Esophagus muscularis mucosa (tissue), 4 donors: ENCODE measurements at regions not wholly inside any gene's neighbourhood (a gene's known extent, or its start where the extent isn't known, plus 50 kb on each side); places are given as distances from the start of the nearest gene placed in this dataset.
"Not testable (repeated sequence)": the region's sequence is repeated elsewhere in the genome, so short reads cannot be mapped to it uniquely, and the experiment has no call there.

Experiments used
- DNase-seq: peaks from one replicate; pipeline ENCODE4 v3.0.0-alpha.2; 2017; ENCODE audit errors: extremely low spot score
- H3K27ac ChIP-seq, 4 donors: fragments of 200-600 bp; sonication (generic); replicated peaks in 1 of 4; 1 replicate in 3 of 4; 2 replicates in 1 of 4; pipeline ENCODE4 v1.5.1; 2016 to 2019; ENCODE audit warnings: mild to moderate bottlenecking in 1 of 4
- H3K27me3 ChIP-seq, 4 donors: fragments of 200-600 bp; sonication (generic); one replicate each; pipeline versions ENCODE4 v1.5.1 to v1.6.0; 2016 to 2019
- H3K36me3 ChIP-seq, 4 donors: fragments of 200-600 bp; sonication (generic); one replicate each; pipeline ENCODE4 v1.5.1; 2016 to 2019
- H3K4me1 ChIP-seq, 4 donors: fragments of 200-600 bp; sonication (generic); one replicate each; pipeline ENCODE4 v1.5.1; 2016 to 2019
- H3K4me3 ChIP-seq, 4 donors: fragments of 200-600 bp; sonication (generic); 1 replicate in 2 of 4; 2 replicates in 2 of 4; pipeline ENCODE4 v1.5.1; 2016 to 2019; ENCODE audit warnings: mild to moderate bottlenecking in 4 of 4, moderate library complexity in 1 of 4
- H3K9me3 ChIP-seq, 4 donors: fragments of 200-600 bp; sonication (generic); 1 replicate in 3 of 4; 2 replicates in 1 of 4; pipeline ENCODE4 v1.5.1; 2016 to 2019
- CTCF ChIP-seq, 3 experiments: fragments of 200-600 bp in 2 of 3; fragments of 450-650 bp in 1 of 3; sonication (generic) in 2 of 3; IDR thresholded peaks; one replicate each; pipeline ENCODE4 v1.5.1; 2017 to 2019; ENCODE audit warnings: antibody characterized with exemption in 3 of 3, mild to moderate bottlenecking in 2 of 3, moderate library complexity in 1 of 3
- EP300 ChIP-seq: sonication (generic); formaldehyde crosslinking; IDR thresholded peaks from one replicate; pipeline ENCODE4 v1.6.1; 2017; ENCODE audit warnings: antibody characterized with exemption
- POLR2A ChIP-seq: fragments of 450-650 bp; IDR thresholded peaks from one replicate; pipeline ENCODE4 v1.6.1; 2017; ENCODE audit warnings: antibody characterized with exemption, moderate library complexity, mild to moderate bottlenecking, low read depth
- POLR2AphosphoS5 ChIP-seq, 2 donors: sonication (generic); formaldehyde crosslinking; IDR thresholded peaks; one replicate each; pipeline ENCODE4 v1.6.1; 2017; ENCODE audit warnings: antibody characterized with exemption in 2 of 2
- WGBS: methylation state at CpG from one replicate; pipeline ENCODE4 v1.1.5; 2018; 5-methylcytosine and 5-hydroxymethylcytosine counted together
- intact Hi-C: fragments of 100-400 bp; cut with DNase I; formaldehyde crosslinking; loops from one replicate; pipeline ENCODE4 v1.15.1; 2023

DNA sequence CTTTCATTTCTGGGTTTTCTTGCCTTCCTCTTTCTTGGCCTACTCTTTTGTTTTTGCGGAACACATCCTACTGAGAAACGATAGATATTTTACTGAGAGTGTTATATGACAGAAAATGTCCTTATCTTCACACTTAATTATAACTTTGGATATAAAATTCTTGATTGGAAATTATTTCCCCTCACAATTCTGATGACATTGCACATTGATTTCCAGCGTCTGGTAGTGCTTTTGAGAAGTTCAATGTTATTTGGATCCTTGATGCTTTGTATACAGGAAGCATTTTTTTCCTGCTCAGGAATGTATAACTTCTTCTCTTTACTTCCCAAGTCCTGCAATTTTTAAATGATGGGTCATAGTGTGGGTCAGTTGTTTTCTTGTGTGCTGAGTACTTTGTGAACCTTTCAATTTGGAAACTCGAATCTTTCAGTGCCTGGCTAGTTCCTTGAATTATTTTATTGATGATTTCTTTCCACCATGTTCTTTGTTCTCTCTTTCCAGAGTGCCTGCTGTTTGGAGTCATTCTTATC lies 183.9 kb downstream of the PDCD6IP start:
- no peak overlapping the region for H3K27ac ChIP-seq
- intact Hi-C loops = loop anchor here (5.0 kb wide), 1 partner anchor 700 kb away; no protein-coding TSS in a partner anchor
- no peaks in the 10 kb centered on the region for H3K4me1 ChIP-seq
- no peaks in the 10 kb centered on the region for H3K36me3 ChIP-seq
- no peak for TF ChIP-seq EP300
- TF ChIP-seq POLR2A = no peak
- TF ChIP-seq CTCF (IDR thresholded peaks at IDR 0.05) = no peak
- no peak for TF ChIP-seq POLR2AphosphoS5 (IDR thresholded peaks at IDR 0.05)
- H3K4me3 ChIP-seq = no peak overlapping the region
- H3K27me3 ChIP-seq = no peaks in the 10 kb centered on the region
- WGBS = 85% methylated on average over 4 of the region's 4 CpGs
- no peak for DNase-seq
- no peaks in the 10 kb centered on the region for H3K9me3 ChIP-seq

DNA sequence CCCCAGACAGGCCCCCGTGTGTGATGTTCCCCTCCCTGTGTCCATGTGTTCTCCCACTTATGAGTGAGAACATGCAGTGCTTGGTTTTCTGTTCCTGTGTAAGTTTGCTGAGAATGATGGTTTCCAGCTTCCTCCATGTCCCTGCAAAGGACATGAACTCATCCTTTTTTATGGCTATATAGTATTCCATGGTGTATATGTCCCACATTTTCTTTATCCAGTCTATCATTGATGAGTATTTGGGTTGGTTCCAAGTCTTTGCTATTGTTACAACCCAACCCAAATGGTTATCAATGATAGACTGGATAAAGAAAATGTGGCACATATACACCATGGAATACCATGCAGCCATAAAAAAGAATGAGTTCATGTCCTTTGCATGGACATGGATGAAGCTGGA lies 184.5 kb downstream of the PDCD6IP start:
- H3K36me3 ChIP-seq, H3K9me3 ChIP-seq, DNase-seq, H3K4me1 ChIP-seq, H3K27ac ChIP-seq, H3K4me3 ChIP-seq, H3K27me3 ChIP-seq: not testable (repeated sequence)
- 100% methylated on average over 1 of the region's 1 CpG for WGBS
- intact Hi-C loops = loop anchor here (5.0 kb wide), 1 partner anchor 699 kb away; no protein-coding TSS in a partner anchor

DNA sequence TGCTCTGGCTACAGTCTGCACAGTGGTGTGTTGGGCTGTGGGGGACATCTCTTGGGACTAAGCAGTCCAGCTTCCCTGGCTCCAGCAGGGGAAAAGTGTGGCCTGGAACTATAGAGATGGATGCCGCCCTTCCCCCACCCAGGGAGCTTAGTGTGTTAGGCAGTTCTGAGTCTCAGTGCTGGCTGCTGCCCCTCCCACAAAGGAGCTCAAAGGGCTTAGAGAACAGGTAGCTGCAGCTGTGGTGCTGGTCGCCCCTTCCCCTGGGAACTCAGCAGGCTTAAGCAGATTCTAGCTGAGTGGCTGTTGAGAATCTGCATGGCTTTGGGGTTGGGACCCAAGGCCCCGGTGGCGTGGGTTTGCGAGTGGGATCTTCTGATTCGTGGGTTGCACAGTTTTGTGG lies 190.8 kb downstream of the PDCD6IP start:
- TF ChIP-seq POLR2AphosphoS5 (IDR thresholded peaks at IDR 0.05) = no peak
- TF ChIP-seq POLR2A = no peak
- no peak for TF ChIP-seq EP300
- TF ChIP-seq CTCF (IDR thresholded peaks at IDR 0.05) = no peak
- no peaks in the 10 kb centered on the region for H3K9me3 ChIP-seq
- no peaks in the 10 kb centered on the region for H3K4me1 ChIP-seq
- no peak for DNase-seq
- intact Hi-C loops = no loop called here
- whole genome bisulfite sequencing = 98% methylated on average over 6 of the region's 6 CpGs
- H3K4me3 ChIP-seq = no peak overlapping the region
- no peaks in the 10 kb centered on the region for H3K27me3 ChIP-seq
- no peak overlapping the region for H3K27ac ChIP-seq
- no peaks in the 10 kb centered on the region for H3K36me3 ChIP-seq

GRCh38 chr3:33991673-33992072 lies 193.2 kb downstream of the PDCD6IP start:
- intact Hi-C loops = no loop called here

DNA sequence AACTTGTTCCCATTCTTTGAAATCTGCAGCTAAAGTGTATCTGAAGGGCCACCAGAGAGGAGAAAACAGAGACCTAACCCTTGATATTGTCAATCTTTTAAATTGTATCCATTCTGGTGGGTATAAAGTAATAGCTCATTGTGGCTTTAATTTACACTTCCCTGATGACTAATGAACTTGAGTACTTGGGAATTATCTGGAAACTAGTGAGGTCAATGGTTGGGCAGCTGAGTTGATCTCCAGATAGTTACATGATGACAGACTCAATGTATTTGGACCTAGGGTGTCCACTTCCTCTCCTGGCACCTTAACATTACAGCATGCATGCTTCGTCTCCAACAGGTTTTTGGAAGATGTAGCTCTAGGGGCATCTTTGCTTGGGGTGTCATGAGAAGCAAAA lies 195.2 kb downstream of the PDCD6IP start:
- 100% methylated on average over 1 of the region's 1 CpG for WGBS
- Histone ChIP-seq H3K36me3 (no peaks in the 10 kb centered on the region), H3K4me3 (no peak overlapping the region), H3K27ac (no peak overlapping the region), H3K27me3 (no peaks in the 10 kb centered on the region), H3K4me1 (no peaks in the 10 kb centered on the region), H3K9me3 (peaks cover 0 to 7% (median 0%) of the 10 kb centered on the region in 4 donors)
- intact Hi-C loops = no loop called here
- DNase-seq = no peak
- TF ChIP-seq POLR2AphosphoS5 (IDR thresholded peaks at IDR 0.05) = no peak
- no peak for TF ChIP-seq CTCF (IDR thresholded peaks at IDR 0.05)
- no peak for TF ChIP-seq EP300
- no peak for TF ChIP-seq POLR2A

More at GRCh38 chr3:33991673-33992072, 193.2 kb downstream of the PDCD6IP start:
- 82% methylated on average over 1 of the region's 1 CpG for WGBS
- Histone ChIP-seq H3K9me3 (peaks cover 0 to 7% (median 0%) of the 10 kb centered on the region in 4 donors), H3K27ac (no peak overlapping the region), H3K4me1 (no peaks in the 10 kb centered on the region), H3K4me3 (no peak overlapping the region), H3K27me3 (no peaks in the 10 kb centered on the region), H3K36me3 (no peaks in the 10 kb centered on the region)
- TF ChIP-seq CTCF (IDR thresholded peaks at IDR 0.05) (no peak), EP300 (no peak), POLR2A (no peak), POLR2AphosphoS5 (IDR thresholded peaks at IDR 0.05) (no peak)
- no peak for DNase-seq
